CD14-positive monocyte (primary cell): ENCODE measurements at regions not wholly inside any gene's neighbourhood (a gene's known extent, or its start where the extent isn't known, plus 50 kb on each side); places are given as distances from the start of the nearest gene placed in this dataset.

Experiments
- DNase-seq, 3 donors: peaks; one replicate each; pipeline ENCODE4 v3.0.0-alpha.2; 2011 to 2022
- H2AFZ ChIP-seq: 2 replicates; pipeline ENCODE4 v1.6.0; 2012; ENCODE audit warnings: mild to moderate bottlenecking, low read depth, low read length, inconsistent platforms; ENCODE audit not compliant: insufficient read depth, poor library complexity, severe bottlenecking
- H3K27ac ChIP-seq, 2 donors: 1 replicate in 1 of 2; 2 replicates in 1 of 2; pipeline ENCODE4 v1.5.1; 2012 to 2013; ENCODE audit warnings: low read length in 2 of 2, control low read depth in 1 of 2, inconsistent platforms in 1 of 2, low read depth in 1 of 2, mild to moderate bottlenecking in 1 of 2
- H3K27me3 ChIP-seq, 2 donors: one replicate each; pipeline versions ENCODE4 v1.6.0 to v1.6.1; 2011 to 2013; ENCODE audit warnings: low read length in 2 of 2; ENCODE audit not compliant: control insufficient read depth in 2 of 2, insufficient read depth in 2 of 2
- H3K36me3 ChIP-seq, 2 donors: replicated peaks in 1 of 2; 1 replicate in 1 of 2; 2 replicates in 1 of 2; pipeline versions ENCODE4 v1.5.1 to v1.6.1; 2012 to 2013; ENCODE audit warnings: low read length in 2 of 2, control low read depth in 1 of 2, inconsistent platforms in 1 of 2, mild to moderate bottlenecking in 1 of 2; ENCODE audit not compliant: insufficient read depth in 2 of 2, control insufficient read depth in 1 of 2
- H3K4me1 ChIP-seq, 2 donors: 1 replicate in 1 of 2; 2 replicates in 1 of 2; pipeline versions ENCODE4 v1.5.1 to v1.6.1; 2012 to 2013; ENCODE audit warnings: low read length in 2 of 2, control low read depth in 1 of 2, inconsistent platforms in 1 of 2, mild to moderate bottlenecking in 1 of 2, moderate library complexity in 1 of 2; ENCODE audit not compliant: insufficient read depth in 2 of 2, control insufficient read depth in 1 of 2
- H3K4me2 ChIP-seq: replicated peaks from 2 replicates; pipeline ENCODE3; 2012; ENCODE audit warnings: low read length, moderate library complexity, mild to moderate bottlenecking; ENCODE audit not compliant: poor library complexity, severe bottlenecking; ENCODE audit errors: extremely low read depth
- H3K4me3 ChIP-seq, 3 experiments: fragments of 200-600 bp in 1 of 3; sonication (generic) in 1 of 3; replicated peaks in 1 of 3; 1 replicate in 2 of 3; 2 replicates in 1 of 3; pipeline ENCODE4 v1.5.1; 2011 to 2013; ENCODE audit warnings: low read length in 3 of 3, mild to moderate bottlenecking in 3 of 3, control low read depth in 2 of 3, low read depth in 2 of 3, inconsistent platforms in 1 of 3, moderate library complexity in 1 of 3
- H3K79me2 ChIP-seq: 2 replicates; pipeline ENCODE4 v1.6.0; 2012; ENCODE audit warnings: mild to moderate bottlenecking, control low read depth, inconsistent platforms, low read length, moderate library complexity; ENCODE audit not compliant: insufficient read depth
- H3K9ac ChIP-seq: 2 replicates; pipeline ENCODE4 v1.6.0; 2017; ENCODE audit warnings: low read length, mild to moderate bottlenecking; ENCODE audit not compliant: insufficient read depth, poor library complexity, severe bottlenecking
- H3K9me3 ChIP-seq, 2 donors: replicated peaks in 1 of 2; 1 replicate in 1 of 2; 2 replicates in 1 of 2; pipeline versions ENCODE4 v1.5.1 to v1.6.1; 2012 to 2013; ENCODE audit warnings: low read length in 2 of 2, control low read depth in 1 of 2; ENCODE audit not compliant: control insufficient read depth in 1 of 2, insufficient read depth in 1 of 2
- H4K20me1 ChIP-seq: 2 replicates; pipeline ENCODE4 v1.6.0; 2012; ENCODE audit warnings: mild to moderate bottlenecking, low read length, control low read depth, moderate library complexity; ENCODE audit not compliant: insufficient read depth
- H3K27ac Mint-ChIP-seq, 7 donors: one replicate each; pipeline ENCODE4 v1.8.0; 2020; ENCODE audit warnings: mild to moderate bottlenecking in 7 of 7, mixed read lengths in 7 of 7, moderate library complexity in 6 of 7, inconsistent platforms in 2 of 7
- H3K27me3 Mint-ChIP-seq, 3 donors: one replicate each; pipeline ENCODE4 v1.8.0; 2021 to 2022; ENCODE audit warnings: low read depth in 3 of 3, mild to moderate bottlenecking in 3 of 3, mixed read lengths in 3 of 3, moderate library complexity in 3 of 3, inconsistent platforms in 1 of 3
- H3K36me3 Mint-ChIP-seq, 2 donors: one replicate each; pipeline ENCODE4 v1.8.0; 2020; ENCODE audit warnings: mixed read lengths in 2 of 2, inconsistent platforms in 1 of 2, mild to moderate bottlenecking in 1 of 2
- H3K4me1 Mint-ChIP-seq: one replicate; pipeline ENCODE4 v1.8.0; 2020; ENCODE audit warnings: mild to moderate bottlenecking, mixed read lengths
- H3K4me3 Mint-ChIP-seq, 2 donors: one replicate each; pipeline ENCODE4 v1.8.0; 2020; ENCODE audit warnings: mild to moderate bottlenecking in 2 of 2, mixed read lengths in 2 of 2, moderate library complexity in 1 of 2
- H3K9me3 Mint-ChIP-seq, 7 donors: one replicate each; pipeline ENCODE4 v1.8.0; 2020 to 2022; ENCODE audit warnings: mixed read lengths in 7 of 7, mild to moderate bottlenecking in 6 of 7, moderate library complexity in 6 of 7, inconsistent platforms in 2 of 7
- CTCF ChIP-seq: fragments of 200-600 bp; IDR thresholded peaks from one replicate; pipeline ENCODE4 v1.8.0; 2022; ENCODE audit warnings: antibody characterized with exemption, mild to moderate bottlenecking
- WGBS: methylation state at CpG from one replicate; pipeline ENCODE4 v1.1.5; 2013; ENCODE audit warnings: missing lambda C conversion rate; ENCODE audit not compliant: insufficient coverage; 5-methylcytosine and 5-hydroxymethylcytosine counted together
- intact Hi-C, 2 donors: fragments of 100-400 bp; cut with micrococcal nuclease; formaldehyde crosslinking; loops; one replicate each; pipeline versions ENCODE4 v1.15.0 to v1.15.1; 2023

DNA sequence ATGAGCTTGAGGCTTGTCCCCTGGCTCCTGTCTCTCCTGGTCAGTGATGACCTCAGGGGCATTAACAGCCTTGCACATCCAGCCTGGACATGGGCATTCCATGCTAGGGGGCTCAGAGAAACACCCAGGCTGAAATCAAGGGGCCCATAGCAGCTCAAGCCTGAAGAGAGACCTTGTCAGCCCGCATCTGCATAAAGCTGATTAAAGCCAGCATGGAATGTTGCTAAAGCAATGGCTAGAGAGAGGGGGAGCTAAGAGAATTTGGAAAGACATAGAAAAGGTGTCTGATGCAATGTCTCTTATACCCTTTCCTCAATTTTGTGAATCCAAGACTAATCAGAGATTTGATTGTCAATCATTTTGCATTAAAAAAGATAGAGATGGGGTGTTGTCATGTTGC lies 51.4 kb upstream of the WSCD1 start:
- no peak for DNase-seq

DNA sequence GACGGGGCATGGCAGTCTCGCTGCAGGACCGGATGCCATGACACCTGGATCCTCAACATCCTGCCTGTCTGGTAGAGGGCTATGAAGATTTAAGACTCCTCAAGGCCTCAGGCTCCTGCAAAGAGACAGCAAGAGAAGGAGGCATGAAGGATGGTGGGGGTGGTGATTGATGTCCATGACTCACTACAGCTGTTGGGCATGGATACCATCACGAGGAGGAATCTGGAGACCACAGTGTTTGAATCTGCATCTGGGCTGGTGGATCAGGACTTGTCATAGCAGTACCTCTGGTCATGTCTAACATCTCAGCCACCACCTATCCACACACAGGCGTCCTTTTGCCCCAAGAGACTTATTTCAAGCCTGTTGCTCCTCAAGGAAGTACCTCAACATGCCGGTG lies 50.2 kb upstream of the WSCD1 start:
- intact Hi-C loops = no loop called here
- no peak overlapping the region for H3K4me3 Mint-ChIP-seq
- no peak overlapping the region for H3K4me3 ChIP-seq
- peaks cover 0 to 3% (median 0%) of the 10 kb centered on the region in 7 donors for H3K9me3 Mint-ChIP-seq
- no peaks in the 10 kb centered on the region for H3K79me2 ChIP-seq
- no peaks in the 10 kb centered on the region for H4K20me1 ChIP-seq
- H3K27me3 Mint-ChIP-seq = peaks cover 2 to 8% (median 4%) of the 10 kb centered on the region in 3 donors
- H3K36me3 ChIP-seq = no peaks in the 10 kb centered on the region
- H2AFZ ChIP-seq = no peak overlapping the region
- no peak overlapping the region for H3K4me2 ChIP-seq
- no peak overlapping the region for H3K9ac ChIP-seq
- no peaks in the 10 kb centered on the region for H3K4me1 ChIP-seq
- H3K27ac ChIP-seq = no peak overlapping the region
- H3K27ac Mint-ChIP-seq = no peak overlapping the region
- H3K27me3 ChIP-seq = peaks cover 0 to 4% of the 10 kb centered on the region in 2 donors
- H3K4me1 Mint-ChIP-seq = no peaks in the 10 kb centered on the region
- no peak for DNase-seq
- WGBS = 100% methylated on average over 3 of the region's 6 CpGs
- no peak for TF ChIP-seq CTCF
- no peaks in the 10 kb centered on the region for H3K36me3 Mint-ChIP-seq
- H3K9me3 ChIP-seq = no peaks in the 10 kb centered on the region

More for the DNA sequence above, 51.4 kb upstream of the WSCD1 start:
- Histone ChIP-seq H3K27ac (no peak overlapping the region), H3K27me3 (peaks cover 0 to 4% of the 10 kb centered on the region in 2 donors), H3K36me3 (no peaks in the 10 kb centered on the region), H3K4me2 (no peak overlapping the region), H3K9me3 (no peaks in the 10 kb centered on the region), H3K79me2 (no peaks in the 10 kb centered on the region), H4K20me1 (no peaks in the 10 kb centered on the region), H3K4me3 (no peak overlapping the region), H2AFZ (no peak overlapping the region), H3K9ac (no peak overlapping the region), H3K4me1 (no peaks in the 10 kb centered on the region)
- no CpG with 5 or more reads among the region's 1 CpG for WGBS
- Mint-ChIP-seq H3K9me3 (peaks cover 0 to 3% (median 0%) of the 10 kb centered on the region in 7 donors), H3K4me3 (no peak overlapping the region), H3K27me3 (peaks cover 2 to 7% (median 6%) of the 10 kb centered on the region in 3 donors), H3K27ac (no peak overlapping the region), H3K4me1 (no peaks in the 10 kb centered on the region), H3K36me3 (no peaks in the 10 kb centered on the region)
- no peak for TF ChIP-seq CTCF
- intact Hi-C loops = no loop called here
